GM18861 (cell line): ENCODE measurements at regions not wholly inside any gene's neighbourhood (a gene's known extent, or its start where the extent isn't known, plus 50 kb on each side); places are given as distances from the start of the nearest gene placed in this dataset.

Experiments
- ATAC-seq: cut with Tn5 transposase; IDR thresholded peaks from one replicate; pipeline ENCODE4 v1.9.1; 2021; ENCODE audit not compliant: unreplicated experiment

- ATAC-seq: no peak
Measured at GRCh38 chr7:148950806-148951205, 66.7 kb upstream of the EZH2 start.

DNA sequence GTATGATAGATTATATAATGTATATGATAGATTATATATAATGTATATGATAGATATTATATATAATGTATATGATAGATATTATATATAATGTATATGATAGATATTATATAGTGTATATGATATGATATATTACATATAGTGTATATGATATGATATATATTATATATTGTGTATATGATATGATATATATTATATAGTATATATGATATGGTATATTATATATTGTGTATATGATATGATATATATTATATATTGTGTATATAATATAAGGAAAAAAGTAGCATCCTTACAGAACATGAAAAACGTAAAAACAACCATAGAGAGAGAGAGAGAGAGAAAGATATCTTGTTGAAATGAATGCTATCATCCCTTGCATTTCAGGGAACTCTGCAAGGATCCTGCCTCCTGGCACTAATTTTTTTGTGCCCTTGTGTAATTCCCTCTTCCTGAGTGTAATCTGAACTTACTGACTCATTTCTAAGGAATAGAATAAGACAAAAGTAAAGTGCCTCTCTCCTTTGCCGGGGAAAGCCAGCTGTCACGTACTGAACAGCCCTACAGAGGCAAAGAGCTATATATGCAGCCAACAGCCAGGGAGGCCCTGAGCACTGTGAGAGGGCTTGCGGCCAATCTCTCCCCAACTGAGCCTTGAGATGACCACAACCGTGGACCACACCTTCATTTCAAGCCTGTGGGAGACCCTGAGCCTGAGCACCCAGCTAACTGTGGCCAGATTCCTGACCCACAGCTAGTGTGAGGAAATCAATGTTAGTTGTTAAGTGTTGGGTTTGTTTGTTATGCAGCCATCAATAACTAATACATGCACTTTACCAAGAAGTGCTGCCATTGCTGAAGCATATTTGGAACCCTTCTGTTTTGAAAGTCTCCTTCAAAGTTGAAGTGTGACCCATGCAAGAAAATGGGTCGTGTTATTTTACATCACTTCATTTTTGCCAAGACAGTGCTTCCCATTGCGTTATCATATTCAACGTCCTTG is 61.1 kb upstream of the EZH2 start:
- no peak for ATAC-seq

- peak; percentile 28 for ATAC-seq
Measured at GRCh38 chr7:148941598-148942275, 57.6 kb upstream of the EZH2 start.

DNA sequence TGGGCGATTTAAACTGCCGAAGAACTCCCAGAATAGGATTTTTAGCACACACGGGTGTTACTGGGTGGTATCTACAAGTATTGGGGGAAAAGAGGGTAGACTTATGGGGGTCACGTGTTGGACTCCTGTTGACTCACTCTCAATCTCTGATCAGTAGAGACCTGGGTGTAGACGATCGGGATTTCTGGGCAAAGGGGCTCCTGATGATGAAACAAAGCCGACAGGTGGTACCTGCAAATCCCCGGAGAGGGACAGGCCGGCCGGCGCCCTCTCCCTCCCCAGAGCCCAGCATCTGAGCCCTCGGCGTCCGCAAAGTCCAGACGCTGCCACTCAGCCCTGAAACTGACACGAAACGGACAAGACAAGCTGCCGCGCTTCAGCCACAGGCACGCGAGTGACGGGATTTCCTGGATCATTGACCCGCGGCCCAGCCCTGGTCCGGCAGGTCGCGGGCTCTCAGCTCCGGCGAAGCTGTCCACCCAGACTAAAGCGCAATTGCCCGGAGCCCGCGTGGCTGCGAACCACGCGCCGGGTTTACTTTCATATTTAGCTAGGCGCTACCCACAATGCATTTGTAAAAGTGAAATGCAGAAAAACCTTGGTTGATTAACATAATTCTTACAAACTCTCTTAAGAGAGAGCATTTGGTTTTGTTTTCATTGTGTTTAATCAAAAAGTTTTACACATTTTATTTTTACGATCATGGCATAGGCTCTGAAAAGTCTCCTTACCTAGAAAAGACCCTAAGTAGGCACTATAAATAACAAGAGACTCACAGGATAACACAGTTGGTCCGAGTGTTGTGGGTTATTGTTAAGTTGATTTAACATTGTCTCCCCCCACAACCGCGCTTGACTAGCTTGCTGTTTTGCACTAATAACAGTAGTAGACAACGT is 56.9 kb upstream of the EZH2 start:
- peak; percentile 61 for ATAC-seq

- ATAC-seq: no peak
Measured at GRCh38 chr7:148939128-148939755, 55.2 kb upstream of the EZH2 start.

DNA sequence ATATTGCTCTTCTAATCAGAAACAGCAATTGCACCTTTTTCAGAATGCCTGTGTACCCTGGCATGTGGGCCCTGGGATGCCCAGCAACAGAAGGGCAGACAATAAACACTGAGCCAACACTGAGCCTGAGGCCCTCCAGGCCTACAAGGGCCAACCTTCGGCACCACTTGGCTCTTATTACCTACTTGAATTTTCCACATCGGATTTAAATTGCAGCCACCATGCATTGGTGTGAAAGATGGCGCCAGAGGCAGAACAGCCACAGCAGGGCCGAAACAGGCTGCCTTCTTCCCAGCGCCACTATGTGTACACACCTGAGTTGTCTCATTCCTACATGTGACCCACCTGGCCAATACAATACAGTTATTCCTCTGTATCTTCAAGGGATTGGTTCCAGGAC is 51.4 kb upstream of the EZH2 start:
- ATAC-seq: no peak
